Pancreas (tissue), 10 donors: ENCODE measurements at regions not wholly inside any gene's neighbourhood (a gene's known extent, or its start where the extent isn't known, plus 50 kb on each side); places are given as distances from the start of the nearest gene placed in this dataset.

Experiments
- ATAC-seq, 4 donors: fragments of 200-7000 bp; cut with Tn5 transposase; one replicate each; pipeline versions ENCODE4 v1.8.0 to v1.9.1; 2020; ENCODE audit warnings: mild to moderate bottlenecking in 4 of 4, moderate library complexity in 4 of 4
- DNase-seq, 6 donors: peaks; one replicate each; pipeline ENCODE4 v3.0.0-alpha.2; 2020
- FAIRE-seq: peaks from 2 replicates; lab custom pipeline; 2012; peaks lifted over from hg19 to GRCh38; lab: Jason Lieb, UNC
- H3K27ac ChIP-seq, 4 donors: fragments of 200-600 bp; sonication (generic); 1 replicate in 3 of 4; 2 replicates in 1 of 4; pipeline versions ENCODE4 v1.5.0 to v1.8.0; 2020
- H3K27me3 ChIP-seq, 4 donors: fragments of 200-600 bp; one replicate each; pipeline ENCODE4 v1.8.0; 2021
- H3K36me3 ChIP-seq, 3 donors: fragments of 200-600 bp; sonication (generic) in 1 of 3; one replicate each; pipeline versions ENCODE4 v1.5.0 to v1.8.0; 2020 to 2021
- H3K4me1 ChIP-seq, 3 donors: fragments of 200-600 bp; one replicate each; pipeline ENCODE4 v1.8.0; 2021
- H3K4me3 ChIP-seq, 4 donors: fragments of 200-600 bp; sonication (generic) in 2 of 4; one replicate each; pipeline versions ENCODE4 v1.5.0 to v1.8.0; 2020 to 2021
- H3K9me3 ChIP-seq, 4 donors: fragments of 200-600 bp; one replicate each; pipeline ENCODE4 v1.8.0; 2021
- CTCF ChIP-seq, 4 donors: fragments of 200-600 bp; sonication (generic) in 3 of 4; IDR thresholded peaks; one replicate each; pipeline versions ENCODE4 v1.5.0 to v1.8.0; 2021; ENCODE audit warnings: antibody characterized with exemption in 4 of 4
- WGBS, 2 donors: extraction: QIAGEN DNeasy Blood & Tissue Kit; methylation state at CpG; one replicate each; pipeline ENCODE4 v1.1.7; 2013; 5-methylcytosine and 5-hydroxymethylcytosine counted together
- intact Hi-C, 3 donors: fragments of 100-400 bp; cut with DNase I; formaldehyde crosslinking; loops; one replicate each; pipeline versions ENCODE4 v1.11.1 to v1.14.2; 2022
- donor health status: healthy with polysubstance abuse.
- donor health status: DM: no; HTN: no; CAD: no; lungs with moderate emphysema.
- donor health status: DM: no; HTN: no; CAD: no.
- donor health status: control.
- donor health status: control.
- donor health status: Bipolar disorder and iron deficiency.
- donor health status: DM: yes; HTN: yes; CAD: no.
- donor health status: DM: no; HTN: no; CAD: no.
- donor health status: DM: no; HTN: no; CAD: no.
- donor health status: DM: yes; HTN: yes; CAD: no.

- no peak for DNase-seq
- no peaks in the 10 kb centered on the region for H3K36me3 ChIP-seq
- ATAC-seq: no peak
- H3K27ac ChIP-seq: no peak overlapping the region
- WGBS, 2 donors: 78 to 84% methylated on average over 21 of the region's 21 CpGs
- no peak for FAIRE-seq
- no peaks in the 10 kb centered on the region for H3K4me1 ChIP-seq
- no peak for TF ChIP-seq CTCF (IDR thresholded peaks at IDR 0.05)
- no peaks in the 10 kb centered on the region for H3K27me3 ChIP-seq
- intact Hi-C loops: no loop called here
- H3K4me3 ChIP-seq: no peak overlapping the region
- no peaks in the 10 kb centered on the region for H3K9me3 ChIP-seq
Measured at GRCh38 chr2:16615687-16616615, 49.7 kb downstream of the CYRIA start.

DNA sequence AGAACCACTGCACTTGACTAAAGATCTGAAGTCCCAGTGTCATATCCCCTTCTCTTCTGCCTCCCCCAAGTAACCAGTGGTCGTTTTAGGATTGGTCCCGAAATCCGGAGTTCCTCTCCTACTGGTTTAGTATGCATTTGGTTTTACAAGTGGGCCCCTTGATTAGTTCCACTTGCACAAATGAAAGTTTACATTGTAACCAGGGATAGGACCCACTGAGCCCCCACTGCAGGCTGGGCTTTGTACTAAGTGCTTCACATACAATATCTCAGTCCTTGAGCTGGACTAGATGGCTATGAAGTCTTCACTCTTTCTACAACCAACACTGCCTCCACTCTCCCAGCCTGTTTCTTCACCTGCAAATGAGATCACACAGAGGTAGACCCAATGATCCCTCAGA is 50.4 kb downstream of the CYRIA start:
- intact Hi-C loops: no loop called here
- no peak for ATAC-seq
- no peaks in the 10 kb centered on the region for H3K36me3 ChIP-seq
- H3K27ac ChIP-seq: no peak overlapping the region
- no peaks in the 10 kb centered on the region for H3K9me3 ChIP-seq
- TF ChIP-seq CTCF (IDR thresholded peaks at IDR 0.05): no peak
- FAIRE-seq: no peak
- no peak overlapping the region for H3K4me3 ChIP-seq
- no peaks in the 10 kb centered on the region for H3K4me1 ChIP-seq
- WGBS, 2 donors: 67 to 68% methylated on average over 3 of the region's 3 CpGs
- no peak for DNase-seq
- no peaks in the 10 kb centered on the region for H3K27me3 ChIP-seq

DNA sequence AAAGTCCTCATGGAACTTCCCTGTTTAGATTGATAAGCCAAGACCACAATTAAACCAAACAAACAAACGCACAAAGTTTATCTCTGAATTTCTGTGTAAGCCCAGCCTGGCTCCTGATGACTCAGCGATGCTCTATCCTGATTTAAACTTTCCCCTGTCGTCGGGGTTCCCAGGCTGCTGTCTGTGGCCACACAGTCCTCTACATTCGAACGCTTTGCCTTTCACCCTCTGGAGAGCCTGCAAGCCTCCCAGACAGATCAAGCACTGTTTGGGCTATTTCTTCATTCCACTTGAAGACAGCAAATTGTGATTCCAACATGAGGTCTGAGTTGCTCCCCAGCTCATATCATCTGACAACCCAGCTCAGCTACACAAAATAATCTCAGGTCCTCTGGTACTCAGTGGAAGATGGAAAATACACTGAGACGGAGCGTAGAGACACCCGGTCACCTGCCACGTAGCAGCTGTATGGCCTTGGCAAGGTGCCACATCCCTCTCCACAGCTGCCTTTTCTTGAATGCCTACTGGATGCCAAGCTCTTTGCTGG is 51.2 kb downstream of the CYRIA start:
- Histone ChIP-seq H3K4me3 (no peak overlapping the region), H3K9me3 (no peaks in the 10 kb centered on the region), H3K27me3 (no peaks in the 10 kb centered on the region), H3K36me3 (no peaks in the 10 kb centered on the region), H3K27ac (no peak overlapping the region), H3K4me1 (no peaks in the 10 kb centered on the region)
- no peak for FAIRE-seq
- intact Hi-C loops: loop anchor here in 2 of 3 donors (5.0 kb wide), 1 partner anchor 143 kb away; no protein-coding TSS in a partner anchor
- 32 to 34% methylated on average over 10 of the region's 10 CpGs for WGBS, 2 donors
- ATAC-seq: peak in 3 of 4 donors; percentile 6 to 36 (median 16)
- no peak for TF ChIP-seq CTCF (IDR thresholded peaks at IDR 0.05)
- no peak for DNase-seq

DNA sequence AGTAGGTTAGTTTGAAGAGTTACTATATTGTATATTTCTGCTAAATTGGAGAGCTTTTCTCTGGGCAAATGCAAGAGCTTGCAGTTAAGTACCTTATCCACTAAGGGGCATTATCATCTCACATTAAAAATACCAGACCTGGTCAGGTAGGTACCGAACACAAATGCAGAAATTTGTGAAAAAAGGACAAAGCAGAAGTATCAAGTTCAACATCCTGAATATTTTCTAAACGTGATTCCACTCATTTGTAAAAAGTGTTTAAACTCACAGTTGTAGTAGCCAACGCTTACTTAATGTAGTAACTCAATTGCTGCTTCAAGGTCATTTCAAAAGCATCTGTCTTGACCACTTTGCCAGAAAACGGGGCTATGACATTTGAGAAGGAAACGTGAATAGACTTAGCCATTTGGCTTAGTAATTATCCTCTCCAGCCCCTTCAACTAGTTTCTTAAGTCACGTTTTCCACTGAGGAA is 52.1 kb downstream of the CYRIA start:
- no peaks in the 10 kb centered on the region for H3K36me3 ChIP-seq
- FAIRE-seq (no peak), ATAC-seq (no peak), DNase-seq (no peak)
- intact Hi-C loops: loop anchor here in 2 of 3 donors (5.0 kb wide), 1 partner anchor 144 kb away; no protein-coding TSS in a partner anchor
- no peak overlapping the region for H3K27ac ChIP-seq
- no peaks in the 10 kb centered on the region for H3K4me1 ChIP-seq
- WGBS, 2 donors: 15 to 19% methylated on average over 6 of the region's 6 CpGs
- peak in 3 of 4 donors; percentile 17 to 33 (median 26) for TF ChIP-seq CTCF (IDR thresholded peaks at IDR 0.05)
- H3K9me3 ChIP-seq: no peaks in the 10 kb centered on the region
- no peaks in the 10 kb centered on the region for H3K27me3 ChIP-seq
- no peak overlapping the region for H3K4me3 ChIP-seq
